ENCODE measurements at regions not wholly inside any gene's neighbourhood (a gene's known extent, or its start where the extent isn't known, plus 50 kb on each side); places are given as distances from the start of the nearest gene placed in this dataset.
A peak's percentile ranks its signal among the peaks of the same experiment; 100 is the strongest.
"Not testable (repeated sequence)": the region's sequence is repeated elsewhere in the genome, so short reads cannot be mapped to it uniquely, and the experiment has no call there.

DNA sequence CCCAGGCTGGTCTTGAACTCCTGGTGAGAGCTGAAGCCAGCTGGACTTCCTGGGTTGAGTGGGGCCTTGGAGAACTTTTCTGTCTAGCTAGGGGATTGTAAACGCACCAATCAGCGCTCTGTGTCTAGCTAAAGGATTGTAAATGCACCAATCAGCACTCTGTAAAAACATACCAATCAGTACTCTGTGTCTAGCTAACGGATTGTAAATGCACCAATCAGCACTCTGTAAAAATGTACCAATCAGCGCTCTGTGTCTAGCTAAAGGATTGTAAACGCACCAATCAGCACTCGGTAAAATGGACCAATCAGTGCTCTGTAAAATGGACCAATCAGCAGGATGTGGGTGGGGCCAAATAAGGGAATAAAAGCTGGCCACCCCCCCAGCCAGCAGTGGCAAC lies 76.5 kb upstream of the RESF1 start:
- not testable (repeated sequence) for H3K9me3 ChIP-seq (ENCODE audit: insufficient read depth, low read depth, low read length); H3K27me3 ChIP-seq (ENCODE audit: insufficient read depth, low read length); H3K27ac ChIP-seq (ENCODE audit: low read length); H3K4me1 ChIP-seq (ENCODE audit: insufficient read depth, low read length); H3K36me3 ChIP-seq (ENCODE audit: insufficient read depth, low read depth, low read length); H3K4me3 ChIP-seq (ENCODE audit: low read length); H3K9ac ChIP-seq (ENCODE audit: low read depth, low read length)

DNA sequence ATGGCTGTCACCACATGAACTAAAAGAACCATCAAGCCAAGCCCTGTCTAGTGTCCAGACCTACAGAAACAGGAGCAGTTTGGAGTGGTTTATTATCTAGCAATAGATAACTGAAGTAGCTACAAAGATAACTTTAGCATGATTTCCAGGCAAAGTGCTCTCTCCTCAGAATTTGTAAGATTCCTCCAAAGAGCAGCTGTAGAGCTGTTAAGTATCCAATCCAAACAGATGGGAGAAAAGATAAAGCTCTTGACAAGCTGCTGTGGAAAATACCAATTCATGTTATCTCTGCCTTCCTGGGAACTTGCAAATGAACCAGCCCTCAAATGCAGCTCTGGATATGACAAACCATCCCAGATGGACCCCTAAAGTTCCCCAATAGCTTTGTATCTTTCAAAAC lies 78.9 kb upstream of the RESF1 start:
- Histone ChIP-seq H3K27ac (ENCODE audit: low read length) (no peak overlapping the region), H3K27me3 (ENCODE audit: insufficient read depth, low read length) (no peaks in the 10 kb centered on the region), H3K9me3 (ENCODE audit: insufficient read depth, low read depth, low read length) (no peaks in the 10 kb centered on the region), H3K9ac (ENCODE audit: low read depth, low read length) (no peak overlapping the region), H3K4me1 (ENCODE audit: insufficient read depth, low read length) (peaks cover 6% of the 10 kb centered on the region; the same call in 1 of the 2 replicates), H3K36me3 (ENCODE audit: insufficient read depth, low read depth, low read length) (no peaks in the 10 kb centered on the region), H3K4me3 (ENCODE audit: low read length) (no peak overlapping the region)

GRCh38 chr12:31877884-31878283 lies 81.3 kb upstream of the RESF1 start:
- H3K36me3 ChIP-seq (ENCODE audit: insufficient read depth, low read depth, low read length), result no peaks in the 10 kb centered on the region
- no peaks in the 10 kb centered on the region for H3K27me3 ChIP-seq (ENCODE audit: insufficient read depth, low read length)
- H3K4me1 ChIP-seq (ENCODE audit: insufficient read depth, low read length), result peaks cover 11% of the 10 kb centered on the region; the same call in 1 of the 2 replicates
- H3K27ac ChIP-seq (ENCODE audit: low read length), result no peak overlapping the region
- no peak overlapping the region for H3K9ac ChIP-seq (ENCODE audit: low read depth, low read length)
- H3K9me3 ChIP-seq (ENCODE audit: insufficient read depth, low read depth, low read length), result no peaks in the 10 kb centered on the region
- H3K4me3 ChIP-seq (ENCODE audit: low read length), result no peak overlapping the region

DNA sequence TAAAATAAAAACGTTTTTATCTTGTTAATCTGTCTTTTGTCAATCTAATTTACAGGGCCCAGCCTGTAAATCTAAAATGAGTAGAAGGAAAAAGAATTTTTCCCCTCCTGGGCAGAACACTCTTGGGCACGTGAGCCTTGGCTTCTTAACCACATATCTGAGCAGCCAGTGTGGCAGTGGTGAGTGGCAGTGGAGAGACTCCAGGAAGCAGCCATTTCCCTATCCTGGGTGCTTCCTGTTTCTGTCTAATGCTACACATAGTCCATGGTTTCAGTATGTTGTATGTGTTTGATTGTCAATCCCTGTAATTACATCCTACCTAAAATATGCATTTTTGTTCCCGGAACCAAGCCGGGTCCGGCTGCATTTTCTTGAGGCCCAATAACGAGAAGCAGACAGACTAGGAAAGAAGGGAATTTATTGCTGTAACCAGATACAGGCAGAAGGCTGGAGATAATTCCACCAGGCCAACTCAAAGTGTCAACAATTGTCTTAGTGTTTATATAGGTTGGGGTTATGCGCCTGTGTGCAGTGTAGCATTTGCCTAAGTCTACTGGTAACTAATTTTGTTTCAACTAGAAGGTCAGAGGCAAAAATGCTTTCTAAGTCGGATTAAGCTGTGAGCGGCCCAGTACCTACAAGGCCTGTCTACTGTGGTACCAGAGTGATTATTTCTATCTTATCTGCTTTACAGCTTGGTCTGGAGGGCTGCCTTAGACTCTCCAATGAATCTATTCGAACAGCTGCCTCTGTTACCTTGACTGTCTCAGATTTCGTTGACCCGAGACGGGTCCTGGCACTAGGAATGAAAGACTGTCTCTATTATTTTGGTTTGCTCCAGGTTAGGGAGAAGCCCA lies 82.4 kb upstream of the RESF1 start:
- H3K36me3 ChIP-seq (ENCODE audit: insufficient read depth, low read depth, low read length), result no peaks in the 10 kb centered on the region
- peaks cover 5% of the 10 kb centered on the region; the same call in 1 of the 2 replicates for H3K9me3 ChIP-seq (ENCODE audit: insufficient read depth, low read depth, low read length)
- H3K27me3 ChIP-seq (ENCODE audit: insufficient read depth, low read length), result no peaks in the 10 kb centered on the region
- H3K4me1 ChIP-seq (ENCODE audit: insufficient read depth, low read length), result peaks cover 11% of the 10 kb centered on the region; the same call in 1 of the 2 replicates
- H3K9ac ChIP-seq (ENCODE audit: low read depth, low read length), result no peak overlapping the region
- H3K27ac ChIP-seq (ENCODE audit: low read length), result no peak overlapping the region
- H3K4me3 ChIP-seq (ENCODE audit: low read length), result no peak overlapping the region

DNA sequence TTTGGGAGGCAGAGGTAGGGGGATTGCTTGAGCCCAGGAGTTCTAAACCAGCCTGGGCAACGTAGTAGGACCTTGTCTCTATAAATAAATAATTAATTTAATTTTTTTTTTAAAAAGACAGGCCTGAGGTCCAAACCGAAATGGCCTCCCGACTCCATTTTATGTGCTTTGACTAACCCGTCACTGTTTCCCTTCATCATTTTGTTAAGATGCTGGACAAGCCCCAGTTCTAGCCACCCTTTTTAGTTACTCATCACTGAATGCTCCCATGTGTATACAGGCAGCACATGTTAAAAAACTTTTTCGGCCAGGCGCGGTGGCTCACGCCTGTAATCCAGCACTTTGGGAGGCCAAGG lies 83.6 kb upstream of the RESF1 start:
- Histone ChIP-seq H3K4me3 (ENCODE audit: low read length) (no peak overlapping the region), H3K36me3 (ENCODE audit: insufficient read depth, low read depth, low read length) (no peaks in the 10 kb centered on the region), H3K27me3 (ENCODE audit: insufficient read depth, low read length) (no peaks in the 10 kb centered on the region), H3K27ac (ENCODE audit: low read length) (no peak overlapping the region), H3K9ac (ENCODE audit: low read depth, low read length) (no peak overlapping the region), H3K9me3 (ENCODE audit: insufficient read depth, low read depth, low read length) (peaks cover 5% of the 10 kb centered on the region; the same call in 1 of the 2 replicates), H3K4me1 (ENCODE audit: insufficient read depth, low read length) (peaks cover 11% of the 10 kb centered on the region; the same call in 1 of the 2 replicates)

GRCh38 chr12:31874961-31875608 lies 84.1 kb upstream of the RESF1 start:
- Histone ChIP-seq H3K4me1 (ENCODE audit: insufficient read depth, low read length) (peaks cover 11% of the 10 kb centered on the region; the same call in 1 of the 2 replicates), H3K27ac (ENCODE audit: low read length) (no peak overlapping the region), H3K9ac (ENCODE audit: low read depth, low read length) (peak overlapping the region; percentile 11; the same call in 1 of the 2 replicates), H3K9me3 (ENCODE audit: insufficient read depth, low read depth, low read length) (peaks cover 5% of the 10 kb centered on the region; the same call in 1 of the 2 replicates), H3K27me3 (ENCODE audit: insufficient read depth, low read length) (no peaks in the 10 kb centered on the region), H3K4me3 (ENCODE audit: low read length) (no peak overlapping the region), H3K36me3 (ENCODE audit: insufficient read depth, low read depth, low read length) (no peaks in the 10 kb centered on the region)

DNA sequence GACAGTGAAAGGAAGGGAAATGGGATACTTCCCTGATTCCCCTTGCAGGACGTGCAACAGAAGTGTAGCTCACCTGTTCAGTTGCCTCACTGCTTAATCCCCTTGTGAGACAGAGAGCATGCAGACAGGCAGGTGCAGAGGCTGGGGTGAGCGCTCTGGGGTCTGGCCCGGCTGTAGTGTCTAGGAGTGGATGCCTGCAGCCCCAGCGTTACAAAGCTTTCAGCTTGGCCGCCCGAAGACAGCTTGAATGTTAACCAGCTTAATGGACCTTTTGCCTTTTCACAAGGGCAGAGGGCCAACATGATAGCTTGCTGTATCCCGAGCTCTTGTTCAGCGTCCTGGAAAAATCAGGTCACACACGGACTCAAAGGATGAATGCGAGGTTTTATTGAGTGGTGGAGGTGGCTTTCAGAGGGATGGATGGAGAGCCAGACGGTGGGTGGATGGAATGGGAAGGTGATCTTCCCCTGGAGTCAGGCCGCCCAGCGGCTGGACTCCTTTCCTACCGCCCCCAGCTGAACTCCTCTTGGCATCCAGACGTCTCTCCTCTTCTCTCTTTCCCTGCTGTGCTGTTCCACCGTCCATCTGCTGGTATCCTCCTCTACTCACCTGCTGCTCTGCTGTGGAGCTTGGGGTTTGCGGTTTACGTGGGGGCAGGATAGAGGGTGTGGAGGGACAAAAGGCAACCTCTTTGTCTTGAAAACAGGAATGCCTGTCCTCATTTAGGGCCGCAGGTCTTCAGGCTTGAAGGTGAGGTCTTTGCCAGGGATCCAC lies 86.2 kb upstream of the RESF1 start:
- Histone ChIP-seq H3K9me3 (ENCODE audit: insufficient read depth, low read depth, low read length) (peaks cover 5% of the 10 kb centered on the region; the same call in 1 of the 2 replicates), H3K4me1 (ENCODE audit: insufficient read depth, low read length) (peaks cover 19% of the 10 kb centered on the region; the same call in 1 of the 2 replicates), H3K27me3 (ENCODE audit: insufficient read depth, low read length) (no peaks in the 10 kb centered on the region), H3K36me3 (ENCODE audit: insufficient read depth, low read depth, low read length) (no peaks in the 10 kb centered on the region), H3K4me3 (ENCODE audit: low read length) (no peak overlapping the region), H3K27ac (ENCODE audit: low read length) (no peak overlapping the region), H3K9ac (ENCODE audit: low read depth, low read length) (no peak overlapping the region)

DNA sequence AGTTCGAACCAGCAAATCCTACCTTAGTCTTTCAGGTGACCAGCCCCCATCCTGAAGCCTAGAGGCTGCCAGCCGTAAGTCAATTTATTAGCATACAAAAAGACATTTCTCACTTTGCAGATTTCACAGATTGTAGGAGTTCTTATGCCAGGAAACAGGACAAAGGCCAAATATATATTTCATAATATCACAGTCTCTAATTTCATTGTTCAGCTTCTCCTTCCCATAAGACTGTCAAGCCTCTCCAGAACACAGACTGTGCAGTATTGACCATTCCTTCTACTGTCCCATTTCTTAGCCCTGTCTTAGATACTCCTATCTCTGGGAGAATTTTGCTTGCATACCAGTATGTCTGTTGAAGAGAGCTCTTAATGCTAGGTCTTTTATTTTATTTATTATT lies 89.2 kb upstream of the RESF1 start:
- Histone ChIP-seq H3K4me1 (ENCODE audit: insufficient read depth, low read length) (peaks cover 11% of the 10 kb centered on the region; the same call in 1 of the 2 replicates), H3K9me3 (ENCODE audit: insufficient read depth, low read depth, low read length) (peaks cover 5% of the 10 kb centered on the region; the same call in 1 of the 2 replicates), H3K4me3 (ENCODE audit: low read length) (no peak overlapping the region), H3K9ac (ENCODE audit: low read depth, low read length) (no peak overlapping the region; the same call in 1 of the 2 replicates), H3K27me3 (ENCODE audit: insufficient read depth, low read length) (no peaks in the 10 kb centered on the region), H3K27ac (ENCODE audit: low read length) (no peak overlapping the region), H3K36me3 (ENCODE audit: insufficient read depth, low read depth, low read length) (no peaks in the 10 kb centered on the region)

GRCh38 chr12:31868965-31869364 lies 90.2 kb upstream of the RESF1 start:
- Histone ChIP-seq H3K36me3 (ENCODE audit: insufficient read depth, low read depth, low read length) (no peaks in the 10 kb centered on the region), H3K9ac (ENCODE audit: low read depth, low read length) (no peak overlapping the region), H3K27ac (ENCODE audit: low read length) (no peak overlapping the region), H3K27me3 (ENCODE audit: insufficient read depth, low read length) (no peaks in the 10 kb centered on the region), H3K4me1 (ENCODE audit: insufficient read depth, low read length) (peaks cover 9% of the 10 kb centered on the region; the same call in 1 of the 2 replicates), H3K4me3 (ENCODE audit: low read length) (no peak overlapping the region), H3K9me3 (ENCODE audit: insufficient read depth, low read depth, low read length) (peaks cover 5% of the 10 kb centered on the region; the same call in 1 of the 2 replicates)

GRCh38 chr12:31867292-31867691 lies 91.9 kb upstream of the RESF1 start:
- H3K27me3 ChIP-seq (ENCODE audit: insufficient read depth, low read length), result no peaks in the 10 kb centered on the region

GRCh38 chr12:31866523-31866922 lies 92.7 kb upstream of the RESF1 start:
- H3K9ac ChIP-seq (ENCODE audit: low read depth, low read length), result no peak overlapping the region
- H3K27me3 ChIP-seq (ENCODE audit: insufficient read depth, low read length), result no peaks in the 10 kb centered on the region
- H3K4me3 ChIP-seq (ENCODE audit: low read length), result no peak overlapping the region
- H3K27ac ChIP-seq (ENCODE audit: low read length), result no peak overlapping the region
- H3K4me1 ChIP-seq (ENCODE audit: insufficient read depth, low read length), result peaks cover 9% of the 10 kb centered on the region; the same call in 1 of the 2 replicates
- H3K9me3 ChIP-seq (ENCODE audit: insufficient read depth, low read depth, low read length), result no peaks in the 10 kb centered on the region
- H3K36me3 ChIP-seq (ENCODE audit: insufficient read depth, low read depth, low read length), result no peaks in the 10 kb centered on the region

More at GRCh38 chr12:31867292-31867691, 91.9 kb upstream of the RESF1 start:
- Histone ChIP-seq H3K27ac (ENCODE audit: low read length) (no peak overlapping the region), H3K4me1 (ENCODE audit: insufficient read depth, low read length) (peaks cover 9% of the 10 kb centered on the region; the same call in 1 of the 2 replicates), H3K36me3 (ENCODE audit: insufficient read depth, low read depth, low read length) (no peaks in the 10 kb centered on the region), H3K9me3 (ENCODE audit: insufficient read depth, low read depth, low read length) (0 out of 2 replicates have a peak, but pooled peaks cover under 1% of the 10 kb centered on the region), H3K4me3 (ENCODE audit: low read length) (no peak overlapping the region), H3K9ac (ENCODE audit: low read depth, low read length) (no peak overlapping the region)
